Neural progenitor cell (in vitro differentiated cells): ENCODE measurements at regions not wholly inside any gene's neighbourhood (a gene's known extent, or its start where the extent isn't known, plus 50 kb on each side); places are given as distances from the start of the nearest gene placed in this dataset.

Source experiments
- DNase-seq: peaks from one replicate; pipeline ENCODE4 v3.0.0-alpha.2; 2016; ENCODE audit warnings: low spot score
- H2AFZ ChIP-seq: fragments of 200-600 bp; sonication (generic); replicated peaks from 2 replicates; pipeline ENCODE4 v1.6.1; 2016; ENCODE audit warnings: antibody characterized with exemption
- H3F3A ChIP-seq: fragments of 200-600 bp; sonication (generic); 2 replicates; pipeline ENCODE4 v1.6.1; 2016; ENCODE audit warnings: antibody characterized with exemption, low read depth
- H3K27ac ChIP-seq: fragments of 200-600 bp; sonication (generic); 2 replicates; pipeline ENCODE4 v1.5.1; 2016; ENCODE audit warnings: mild to moderate bottlenecking
- H3K27me3 ChIP-seq: fragments of 200-600 bp; sonication (generic); 2 replicates; pipeline ENCODE4 v1.6.1; 2016; ENCODE audit warnings: mild to moderate bottlenecking, moderate library complexity
- H3K36me3 ChIP-seq: fragments of 200-600 bp; sonication (generic); 2 replicates; pipeline ENCODE4 v1.5.1; 2016
- H3K4me1 ChIP-seq: fragments of 200-600 bp; sonication (generic); 2 replicates; pipeline ENCODE4 v1.6.1; 2016; ENCODE audit warnings: mixed run types
- H3K4me2 ChIP-seq: fragments of 200-600 bp; sonication (generic); 2 replicates; pipeline ENCODE4 v1.6.1; 2016
- H3K4me3 ChIP-seq: fragments of 200-600 bp; sonication (generic); 2 replicates; pipeline ENCODE4 v1.5.1; 2016
- H3K79me2 ChIP-seq: fragments of 200-600 bp; sonication (generic); 2 replicates; pipeline ENCODE4 v1.6.1; 2016; ENCODE audit warnings: low read depth
- H3K9ac ChIP-seq: fragments of 200-600 bp; sonication (generic); 2 replicates; pipeline ENCODE4 v1.6.1; 2016
- H3K9me3 ChIP-seq: fragments of 200-600 bp; sonication (generic); 2 replicates; pipeline ENCODE4 v1.5.1; 2016; ENCODE audit warnings: low read depth
- H4K20me1 ChIP-seq: fragments of 200-600 bp; sonication (generic); 2 replicates; pipeline ENCODE4 v1.6.1; 2016; ENCODE audit warnings: low read depth
- H3K27ac Mint-ChIP-seq: 3 replicates; pipeline ENCODE4 v1.8.0; 2021; ENCODE audit warnings: mixed read lengths
- H3K27me3 Mint-ChIP-seq: 2 replicates; pipeline ENCODE4 v1.8.0; 2022; ENCODE audit warnings: low read depth, mild to moderate bottlenecking, inconsistent platforms, moderate library complexity, mixed read lengths; ENCODE audit not compliant: insufficient read depth
- H3K36me3 Mint-ChIP-seq: 3 replicates; pipeline ENCODE4 v1.8.0; 2021; ENCODE audit warnings: mixed read lengths
- H3K4me1 Mint-ChIP-seq: 3 replicates; pipeline ENCODE4 v1.8.0; 2021; ENCODE audit warnings: mixed read lengths
- H3K4me3 Mint-ChIP-seq: 3 replicates; pipeline ENCODE4 v1.8.0; 2021; ENCODE audit warnings: mild to moderate bottlenecking, moderate library complexity, mixed read lengths
- H3K9me3 Mint-ChIP-seq: 3 replicates; pipeline ENCODE4 v1.8.0; 2020; ENCODE audit warnings: mixed read lengths
- EZH2 ChIP-seq: fragments of 200-600 bp; sonication (generic); IDR thresholded peaks from 2 replicates; pipeline ENCODE4 v1.6.1; 2017; ENCODE audit warnings: antibody characterized with exemption, mild to moderate bottlenecking, moderate library complexity
- EZH2phosphoT487 ChIP-seq: fragments of 200-600 bp; sonication (generic); IDR thresholded peaks from 2 replicates; pipeline ENCODE4 v1.6.1; 2017; ENCODE audit warnings: antibody characterized with exemption
- TF ChIP-seq, protein P1 (sequence below): fragments of 200-600 bp; sonication (generic); IDR thresholded peaks from 2 replicates; pipeline ENCODE4 v1.5.1; 2017; ENCODE audit warnings: antibody characterized with exemption, mild to moderate bottlenecking

DNA sequence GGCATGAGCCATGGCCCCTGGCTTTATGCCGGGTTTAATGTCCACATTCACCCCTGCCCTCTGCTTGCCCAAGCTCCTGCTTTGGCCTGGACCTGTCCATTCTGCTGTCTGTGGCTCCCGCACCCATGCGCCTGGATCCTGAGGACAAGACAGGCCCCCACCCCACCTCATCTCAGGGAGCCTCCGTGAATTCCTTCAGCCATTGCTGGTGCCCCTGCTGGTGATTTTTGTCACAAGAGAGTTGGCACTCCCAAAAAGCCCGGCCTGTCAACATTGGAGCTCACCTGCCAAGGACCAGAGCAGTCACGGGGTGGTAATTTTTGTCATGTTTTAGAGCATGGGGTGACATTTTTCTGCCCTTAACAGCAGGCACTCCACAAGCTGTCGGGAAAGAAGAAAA, 127.5 kb upstream of the PLXNA4 start:
- no peak overlapping the region for H3K4me3 ChIP-seq
- H3K36me3 ChIP-seq: no peaks in the 10 kb centered on the region
- H3K4me1 ChIP-seq: no peaks in the 10 kb centered on the region
- no peak overlapping the region for H3K4me2 ChIP-seq
- H3K9me3 ChIP-seq: no peaks in the 10 kb centered on the region
- no peak overlapping the region for H3K9ac ChIP-seq
- H3K36me3 Mint-ChIP-seq: no peaks in the 10 kb centered on the region
- no peak for DNase-seq
- peaks cover 9% of the 10 kb centered on the region for H3F3A ChIP-seq
- peaks cover 7% of the 10 kb centered on the region for H3K27me3 Mint-ChIP-seq
- no peak overlapping the region for H3K27ac ChIP-seq
- H2AFZ ChIP-seq: no peak overlapping the region
- TF ChIP-seq, protein P1, sequence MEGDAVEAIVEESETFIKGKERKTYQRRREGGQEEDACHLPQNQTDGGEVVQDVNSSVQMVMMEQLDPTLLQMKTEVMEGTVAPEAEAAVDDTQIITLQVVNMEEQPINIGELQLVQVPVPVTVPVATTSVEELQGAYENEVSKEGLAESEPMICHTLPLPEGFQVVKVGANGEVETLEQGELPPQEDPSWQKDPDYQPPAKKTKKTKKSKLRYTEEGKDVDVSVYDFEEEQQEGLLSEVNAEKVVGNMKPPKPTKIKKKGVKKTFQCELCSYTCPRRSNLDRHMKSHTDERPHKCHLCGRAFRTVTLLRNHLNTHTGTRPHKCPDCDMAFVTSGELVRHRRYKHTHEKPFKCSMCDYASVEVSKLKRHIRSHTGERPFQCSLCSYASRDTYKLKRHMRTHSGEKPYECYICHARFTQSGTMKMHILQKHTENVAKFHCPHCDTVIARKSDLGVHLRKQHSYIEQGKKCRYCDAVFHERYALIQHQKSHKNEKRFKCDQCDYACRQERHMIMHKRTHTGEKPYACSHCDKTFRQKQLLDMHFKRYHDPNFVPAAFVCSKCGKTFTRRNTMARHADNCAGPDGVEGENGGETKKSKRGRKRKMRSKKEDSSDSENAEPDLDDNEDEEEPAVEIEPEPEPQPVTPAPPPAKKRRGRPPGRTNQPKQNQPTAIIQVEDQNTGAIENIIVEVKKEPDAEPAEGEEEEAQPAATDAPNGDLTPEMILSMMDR: peak; percentile 26
- TF ChIP-seq EZH2 (no peak), EZH2phosphoT487 (no peak)
- H3K9me3 Mint-ChIP-seq: no peaks in the 10 kb centered on the region
- no peak overlapping the region for H3K27ac Mint-ChIP-seq
- no peaks in the 10 kb centered on the region for H3K27me3 ChIP-seq
- no peaks in the 10 kb centered on the region for H3K4me1 Mint-ChIP-seq
- H3K4me3 Mint-ChIP-seq: no peak overlapping the region
- H4K20me1 ChIP-seq: no peaks in the 10 kb centered on the region
- no peaks in the 10 kb centered on the region for H3K79me2 ChIP-seq

DNA sequence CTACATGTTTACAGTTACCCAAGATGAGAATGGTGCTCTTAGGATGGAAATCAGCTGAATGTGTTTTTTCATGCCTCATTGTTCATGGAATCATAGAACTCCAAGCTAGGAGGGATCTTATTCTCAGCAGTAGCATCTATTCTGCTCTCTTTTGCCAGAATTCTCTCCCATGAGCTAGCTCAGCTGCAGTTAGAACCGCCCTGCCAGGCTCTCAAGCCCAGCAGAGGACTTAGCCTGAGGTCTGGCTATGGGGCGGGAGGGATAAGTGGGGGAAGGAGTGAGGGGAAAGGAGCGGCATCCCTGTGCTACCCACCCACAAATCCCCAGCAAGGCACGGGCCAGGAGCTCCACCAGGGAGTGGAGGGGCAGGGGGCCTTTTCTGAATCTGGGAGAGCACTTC, 120.7 kb upstream of the PLXNA4 start:
- TF ChIP-seq EZH2phosphoT487 (no peak), EZH2 (no peak)
- TF ChIP-seq, protein P1: no peak
- Mint-ChIP-seq H3K4me1 (peaks cover 11% of the 10 kb centered on the region), H3K27ac (no peak overlapping the region), H3K36me3 (no peaks in the 10 kb centered on the region), H3K4me3 (no peak overlapping the region), H3K9me3 (no peaks in the 10 kb centered on the region), H3K27me3 (peaks cover 9% of the 10 kb centered on the region)
- Histone ChIP-seq H3K4me3 (no peak overlapping the region), H3K9me3 (no peaks in the 10 kb centered on the region), H3K27ac (peak overlapping the region; percentile 21), H3K4me1 (peaks cover 33% of the 10 kb centered on the region), H4K20me1 (no peaks in the 10 kb centered on the region), H2AFZ (peak overlapping the region; percentile 69), H3K79me2 (no peaks in the 10 kb centered on the region), H3K4me2 (no peak overlapping the region), H3K27me3 (no peaks in the 10 kb centered on the region), H3K9ac (no peak overlapping the region), H3F3A (peaks cover 14% of the 10 kb centered on the region), H3K36me3 (no peaks in the 10 kb centered on the region)
- peak; percentile 37 for DNase-seq

DNA sequence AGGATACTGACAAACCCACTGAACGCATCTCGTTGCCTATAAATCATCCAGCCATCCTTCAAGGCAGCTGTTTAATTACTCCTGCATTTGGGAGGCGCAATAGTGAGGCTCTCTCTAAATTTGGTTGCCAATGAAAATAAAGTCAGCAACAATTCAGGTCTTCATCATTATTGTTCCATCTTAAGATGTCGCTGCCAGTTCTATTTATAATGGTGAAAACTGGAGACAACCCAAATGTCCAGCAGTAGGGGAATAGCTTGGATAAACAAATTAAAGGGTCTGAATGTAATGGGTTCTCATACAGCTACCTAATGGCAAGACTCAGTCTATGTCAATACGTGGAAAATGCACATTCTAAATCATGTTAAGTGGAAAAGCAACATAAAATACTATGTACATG, 120.1 kb upstream of the PLXNA4 start:
- no peak overlapping the region for H3K4me3 Mint-ChIP-seq
- Histone ChIP-seq H3K27ac (no peak overlapping the region), H3K9me3 (no peaks in the 10 kb centered on the region), H3K27me3 (no peaks in the 10 kb centered on the region), H3K36me3 (no peaks in the 10 kb centered on the region), H3K4me1 (peaks cover 33% of the 10 kb centered on the region), H2AFZ (no peak overlapping the region), H3F3A (peaks cover 11% of the 10 kb centered on the region), H4K20me1 (no peaks in the 10 kb centered on the region), H3K79me2 (no peaks in the 10 kb centered on the region), H3K9ac (no peak overlapping the region), H3K4me2 (no peak overlapping the region), H3K4me3 (no peak overlapping the region)
- no peak overlapping the region for H3K27ac Mint-ChIP-seq
- peaks cover 11% of the 10 kb centered on the region for H3K4me1 Mint-ChIP-seq
- no peaks in the 10 kb centered on the region for H3K36me3 Mint-ChIP-seq
- TF ChIP-seq EZH2 (no peak), EZH2phosphoT487 (no peak)
- TF ChIP-seq, protein P1: no peak
- DNase-seq: no peak
- H3K27me3 Mint-ChIP-seq: peaks cover 12% of the 10 kb centered on the region
- no peaks in the 10 kb centered on the region for H3K9me3 Mint-ChIP-seq
